OCI-LY7 (cell line): ENCODE measurements at regions not wholly inside any gene's neighbourhood (a gene's known extent, or its start where the extent isn't known, plus 50 kb on each side); places are given as distances from the start of the nearest gene placed in this dataset.

ENCODE experiments used
- BruUV-seq: library from RNA; stranded (reverse); fragments of 400-500 nt; replicated peaks from 2 replicates; lab custom pipeline; 2021; lab: Mats Ljungman, UMichigan
- CTCF ChIA-PET: fragments of 300-600 bp; sonication (Branson Sonifier 250); formaldehyde crosslinking; loops from one replicate; lab custom pipeline; 2022; ENCODE audit warnings: antibody characterized with exemption; ENCODE audit not compliant: unreplicated experiment; lab: Charles Lee
- POLR2A ChIA-PET: fragments of 300-600 bp; sonication (Branson Sonifier 250); formaldehyde crosslinking; loops from one replicate; lab custom pipeline; 2022; ENCODE audit warnings: antibody characterized with exemption; lab: Charles Lee
- DNase-seq: peaks from one replicate; pipeline ENCODE4 v3.0.0-alpha.2; 2015; ENCODE audit warnings: low spot score
- H2AFZ ChIP-seq: fragments of 200-600 bp; sonication (generic), shearing (Covaris generic); 2 replicates; pipeline ENCODE4 v1.6.1; 2014; ENCODE audit warnings: mild to moderate bottlenecking, antibody characterized with exemption, low read length, moderate library complexity
- H3K27ac ChIP-seq: fragments of 200-600 bp; sonication (generic); 2 replicates; pipeline ENCODE4 v1.5.1; 2014; ENCODE audit warnings: mixed run types, low read depth, mild to moderate bottlenecking, moderate library complexity, low read length, inconsistent platforms; ENCODE audit not compliant: poor library complexity, severe bottlenecking
- H3K36me3 ChIP-seq: fragments of 200-600 bp; sonication (generic); 2 replicates; pipeline ENCODE4 v1.6.1; 2014; ENCODE audit warnings: mild to moderate bottlenecking, antibody characterized with exemption, low read length, moderate library complexity, mixed read lengths; ENCODE audit not compliant: insufficient read depth
- H3K4me1 ChIP-seq: fragments of 200-600 bp; sonication (generic); 2 replicates; pipeline ENCODE4 v1.5.1; 2014; ENCODE audit warnings: mild to moderate bottlenecking, low read length; ENCODE audit not compliant: insufficient read depth, poor library complexity, severe bottlenecking
- H3K4me2 ChIP-seq: fragments of 200-600 bp; sonication (generic); 2 replicates; pipeline ENCODE4 v1.6.1; 2014; ENCODE audit warnings: mild to moderate bottlenecking, low read length
- H3K4me3 ChIP-seq: fragments of 200-600 bp; sonication (generic); 2 replicates; pipeline ENCODE4 v1.5.1; 2014; ENCODE audit warnings: mild to moderate bottlenecking, low read depth, low read length; ENCODE audit not compliant: poor library complexity, severe bottlenecking
- H3K79me2 ChIP-seq: fragments of 200-600 bp; sonication (generic); 2 replicates; pipeline ENCODE4 v1.6.1; 2016; ENCODE audit warnings: low read depth, mild to moderate bottlenecking, low read length, moderate library complexity, mixed read lengths; ENCODE audit not compliant: insufficient read depth
- H3K9me2 ChIP-seq: fragments of 200-600 bp; sonication (generic); 2 replicates; pipeline ENCODE4 v1.6.1; 2016; ENCODE audit warnings: mild to moderate bottlenecking, low read length, mixed read lengths; ENCODE audit not compliant: insufficient read depth
- H3K9me3 ChIP-seq: fragments of 200-600 bp; sonication (generic); 2 replicates; pipeline ENCODE4 v1.6.1; 2014; ENCODE audit warnings: mild to moderate bottlenecking, mixed run types, low read length, mixed read lengths
- H4K20me1 ChIP-seq: fragments of 200-600 bp; sonication (generic); 2 replicates; pipeline ENCODE4 v1.6.1; 2014; ENCODE audit warnings: mild to moderate bottlenecking, antibody characterized with exemption, low read length, moderate library complexity, mixed read lengths; ENCODE audit not compliant: insufficient read depth
- CTCF ChIP-seq: fragments of 200-600 bp; sonication (generic); conservative IDR thresholded peaks from 2 replicates; pipeline ENCODE4 v1.5.1; 2014; ENCODE audit warnings: mild to moderate bottlenecking, antibody characterized with exemption, low read length, moderate library complexity, mixed read lengths
- EZH2phosphoT487 ChIP-seq: fragments of 200-600 bp; sonication (generic); IDR thresholded peaks from 2 replicates; pipeline ENCODE4 v1.6.1; 2018; ENCODE audit warnings: low read depth, borderline replicate concordance, mild to moderate bottlenecking, mixed run types, antibody characterized with exemption, low read length, moderate library complexity, mixed read lengths
- intact Hi-C: fragments of 100-400 bp; cut with micrococcal nuclease; formaldehyde crosslinking; loops from one replicate; pipeline ENCODE4 v1.10.0; 2022; ENCODE audit not compliant: unreplicated experiment

GRCh38 chr18:1222880-1223279 lies 318.2 kb downstream of the ADCYAP1 start:
- no peaks in the 10 kb centered on the region for H4K20me1 ChIP-seq
- H3K79me2 ChIP-seq, result no peaks in the 10 kb centered on the region
- H3K4me2 ChIP-seq, result no peak overlapping the region
- no peaks in the 10 kb centered on the region for H3K9me2 ChIP-seq
- no peaks in the 10 kb centered on the region for H3K9me3 ChIP-seq
- H2AFZ ChIP-seq, result no peak overlapping the region
- TF ChIP-seq EZH2phosphoT487 (no peak), CTCF (no peak)
- no peaks in the 10 kb centered on the region for H3K4me1 ChIP-seq
- H3K36me3 ChIP-seq, result no peaks in the 10 kb centered on the region
- no peak overlapping the region for H3K27ac ChIP-seq
- BruUV-seq, result no TSS peak
- intact Hi-C loops, result no loop called here
- CTCF ChIA-PET, result no interaction called here
- DNase-seq, result no peak
- no peak overlapping the region for H3K4me3 ChIP-seq
- POLR2A ChIA-PET, result no interaction called here

- Histone ChIP-seq H3K9me3 (no peaks in the 10 kb centered on the region), H4K20me1 (no peaks in the 10 kb centered on the region), H3K9me2 (no peaks in the 10 kb centered on the region), H3K36me3 (no peaks in the 10 kb centered on the region), H3K4me3 (no peak overlapping the region), H3K4me2 (no peak overlapping the region), H3K27ac (no peak overlapping the region), H3K4me1 (no peaks in the 10 kb centered on the region), H2AFZ (no peak overlapping the region), H3K79me2 (no peaks in the 10 kb centered on the region)
- DNase-seq, result no peak
- ChIA-PET POLR2A (interaction anchor here (0.6 kb wide), 1 partner anchor 26 kb away, joined by 3 read pairs; no protein-coding TSS in a partner anchor), CTCF (no interaction called here)
- BruUV-seq, result no TSS peak
- TF ChIP-seq EZH2phosphoT487, result no peak
- no peak for TF ChIP-seq CTCF
- intact Hi-C loops, result no loop called here
Measured at GRCh38 chr18:1227025-1227424, 322.4 kb downstream of the ADCYAP1 start.

GRCh38 chr18:1229634-1230033 lies 325.0 kb downstream of the ADCYAP1 start:
- Histone ChIP-seq H3K4me1 (no peaks in the 10 kb centered on the region), H3K9me3 (no peaks in the 10 kb centered on the region), H3K4me2 (no peak overlapping the region), H2AFZ (no peak overlapping the region), H4K20me1 (no peaks in the 10 kb centered on the region), H3K36me3 (no peaks in the 10 kb centered on the region), H3K4me3 (no peak overlapping the region), H3K27ac (no peak overlapping the region), H3K9me2 (no peaks in the 10 kb centered on the region), H3K79me2 (no peaks in the 10 kb centered on the region)
- BruUV-seq, result no TSS peak
- ChIA-PET POLR2A (no interaction called here), CTCF (no interaction called here)
- intact Hi-C loops, result no loop called here
- no peak for DNase-seq
- TF ChIP-seq EZH2phosphoT487 (no peak), CTCF (no peak)
